GM23248 (cell line): ENCODE measurements at regions not wholly inside any gene's neighbourhood (a gene's known extent, or its start where the extent isn't known, plus 50 kb on each side); places are given as distances from the start of the nearest gene placed in this dataset.

Experiments
- EZH2 ChIP-seq: fragments of 200-600 bp; sonication (generic); IDR thresholded peaks from 2 replicates; pipeline ENCODE4 v1.6.1; 2018; ENCODE audit warnings: antibody characterized with exemption, mild to moderate bottlenecking; ENCODE audit not compliant: insufficient read depth, poor library complexity, severe bottlenecking
- EZH2phosphoT487 ChIP-seq: fragments of 200-600 bp; sonication (generic); IDR thresholded peaks from 2 replicates; pipeline ENCODE4 v1.6.1; 2018; ENCODE audit warnings: antibody characterized with exemption, moderate library complexity, mild to moderate bottlenecking, low read depth; ENCODE audit not compliant: insufficient read depth

GRCh38 chr10:124245191-124245590 is 151.8 kb upstream of the CHST15 start:
- no peak for TF ChIP-seq EZH2phosphoT487
- TF ChIP-seq EZH2, result no peak
